K562 (cell line): ENCODE measurements at regions not wholly inside any gene's neighbourhood (a gene's known extent, or its start where the extent isn't known, plus 50 kb on each side); places are given as distances from the start of the nearest gene placed in this dataset.

Experiments used
- C11orf30 ChIP-seq: fragments of 450-650 bp; IDR thresholded peaks from 2 replicates; pipeline ENCODE4 v1.6.1; 2016; ENCODE audit warnings: low read depth, mild to moderate bottlenecking
- HSF4 ChIP-seq: fragments of 250-450 bp; sonication (Bioruptor Pico); IDR thresholded peaks from 2 replicates; pipeline ENCODE4 v2.1.2; 2022; ENCODE audit warnings: mild to moderate bottlenecking, moderate library complexity, borderline replicate concordance
- KDM4B ChIP-seq, 2 experiments: fragments of 450-650 bp in 1 of 2; sonication (generic) in 1 of 2; IDR thresholded peaks; 2 replicates each; pipeline ENCODE4 v1.6.1; 2016 to 2017; ENCODE audit warnings: borderline replicate concordance in 2 of 2, antibody characterized with exemption in 1 of 2, low read depth in 1 of 2, mild to moderate bottlenecking in 1 of 2
- KDM5B ChIP-seq: fragments of 200-600 bp; sonication (generic); IDR thresholded peaks from 2 replicates; pipeline ENCODE4 v1.6.1; 2012; ENCODE audit warnings: low read depth, mild to moderate bottlenecking, moderate library complexity, low read length, control low read depth, inconsistent platforms; ENCODE audit not compliant: insufficient replicate concordance
- L3MBTL2 ChIP-seq: fragments of 450-650 bp; IDR thresholded peaks from 2 replicates; pipeline ENCODE4 v1.6.1; 2016; ENCODE audit warnings: mild to moderate bottlenecking, moderate library complexity
- NCOA1 ChIP-seq: fragments of 450-650 bp; IDR thresholded peaks from 2 replicates; pipeline ENCODE4 v1.6.1; 2016; ENCODE audit warnings: low read depth
- NR2C1 ChIP-seq, 2 experiments: fragments of 450-650 bp; IDR thresholded peaks; 2 replicates each; pipeline ENCODE4 v1.6.1; 2017; ENCODE audit warnings: mild to moderate bottlenecking in 2 of 2, antibody characterized with exemption in 1 of 2, inconsistent platforms in 1 of 2, missing compliant biosample characterization in 1 of 2, missing genetic modification characterization in 1 of 2
- NR3C1 ChIP-seq: sonication (generic); formaldehyde crosslinking; IDR thresholded peaks from 2 replicates; pipeline ENCODE4 v1.8.1; 2022; ENCODE audit warnings: missing genetic modification reagents
- RNF2 ChIP-seq: sonication (generic); IDR thresholded peaks from 2 replicates; pipeline ENCODE4 v1.6.1; 2016
- ZNF316 ChIP-seq: fragments of 450-650 bp; IDR thresholded peaks from 2 replicates; pipeline ENCODE4 v1.6.1; 2016
- ZNF778 ChIP-seq: fragments of 450-650 bp; formaldehyde crosslinking; IDR thresholded peaks from 2 replicates; pipeline ENCODE4 v1.4.0; 2020; ENCODE audit warnings: mild to moderate bottlenecking, moderate library complexity
- TF ChIP-seq, protein P1 (sequence below): sonication (generic); formaldehyde crosslinking; IDR thresholded peaks from 2 replicates; pipeline ENCODE4 v1.8.0; 2022; ENCODE audit warnings: mild to moderate bottlenecking, missing genetic modification reagents, borderline replicate concordance
- TF ChIP-seq, protein P2 (sequence below), 2 experiments: IDR thresholded peaks; 2 replicates each; pipeline ENCODE4 v1.6.1; 2012; ENCODE audit warnings: improper control_type of control experiment in 2 of 2, low read depth in 2 of 2, low read length in 2 of 2, borderline replicate concordance in 1 of 2
- TF ChIP-seq, protein P3 (sequence below): fragments of 450-650 bp; IDR thresholded peaks from 2 replicates; pipeline ENCODE4 v1.6.1; 2016; ENCODE audit warnings: low read depth

DNA sequence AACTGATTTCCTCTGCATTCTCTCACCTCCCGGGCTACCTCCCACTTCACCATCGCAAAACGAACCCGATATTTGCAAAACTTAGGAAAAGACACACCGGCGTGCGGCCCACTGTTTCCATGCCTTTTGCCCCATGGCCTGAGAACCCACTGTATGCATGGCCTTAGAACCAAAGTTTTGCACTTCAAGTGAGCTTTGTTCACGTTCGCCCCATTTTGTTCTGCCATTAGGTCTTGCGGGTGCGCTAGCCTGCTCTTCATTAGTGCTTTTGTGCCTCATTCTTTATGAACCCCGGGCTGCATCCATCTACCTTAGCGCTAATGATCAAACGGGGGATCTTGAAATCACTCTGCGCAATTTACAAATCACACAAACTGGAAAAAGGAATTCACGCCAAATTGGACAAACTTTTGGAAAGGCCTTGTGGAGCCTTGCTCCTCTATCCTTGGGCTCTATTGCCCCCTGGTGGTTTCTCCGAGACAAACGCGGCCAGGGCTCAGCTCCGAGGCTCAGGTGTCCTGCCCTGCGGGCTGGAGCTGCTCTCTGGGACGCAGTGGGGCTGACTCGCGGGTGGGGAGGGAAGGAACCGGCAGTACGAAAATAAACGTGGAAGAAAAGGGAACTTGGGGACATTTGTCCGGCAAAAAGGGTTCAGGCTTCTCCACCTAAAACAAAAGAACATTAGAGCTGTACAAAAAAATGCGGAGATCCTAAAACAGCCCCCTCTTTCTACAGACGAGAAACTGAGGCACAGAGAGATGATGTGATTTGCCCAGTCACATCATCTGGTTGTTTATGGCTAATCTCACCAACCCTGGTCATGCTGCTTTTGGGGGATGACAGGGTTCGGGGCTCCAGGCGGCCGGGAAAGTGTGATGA, 300.4 kb upstream of the NFE2L3 start (continued):
- TF ChIP-seq, protein P1, sequence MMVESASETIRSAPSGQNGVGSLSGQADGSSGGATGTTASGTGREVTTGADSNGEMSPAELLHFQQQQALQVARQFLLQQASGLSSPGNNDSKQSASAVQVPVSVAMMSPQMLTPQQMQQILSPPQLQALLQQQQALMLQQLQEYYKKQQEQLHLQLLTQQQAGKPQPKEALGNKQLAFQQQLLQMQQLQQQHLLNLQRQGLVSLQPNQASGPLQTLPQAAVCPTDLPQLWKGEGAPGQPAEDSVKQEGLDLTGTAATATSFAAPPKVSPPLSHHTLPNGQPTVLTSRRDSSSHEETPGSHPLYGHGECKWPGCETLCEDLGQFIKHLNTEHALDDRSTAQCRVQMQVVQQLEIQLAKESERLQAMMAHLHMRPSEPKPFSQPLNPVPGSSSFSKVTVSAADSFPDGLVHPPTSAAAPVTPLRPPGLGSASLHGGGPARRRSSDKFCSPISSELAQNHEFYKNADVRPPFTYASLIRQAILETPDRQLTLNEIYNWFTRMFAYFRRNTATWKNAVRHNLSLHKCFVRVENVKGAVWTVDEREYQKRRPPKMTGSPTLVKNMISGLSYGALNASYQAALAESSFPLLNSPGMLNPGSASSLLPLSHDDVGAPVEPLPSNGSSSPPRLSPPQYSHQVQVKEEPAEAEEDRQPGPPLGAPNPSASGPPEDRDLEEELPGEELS (CRISPR knock-in tag), result no peak
- TF ChIP-seq, protein P2, sequence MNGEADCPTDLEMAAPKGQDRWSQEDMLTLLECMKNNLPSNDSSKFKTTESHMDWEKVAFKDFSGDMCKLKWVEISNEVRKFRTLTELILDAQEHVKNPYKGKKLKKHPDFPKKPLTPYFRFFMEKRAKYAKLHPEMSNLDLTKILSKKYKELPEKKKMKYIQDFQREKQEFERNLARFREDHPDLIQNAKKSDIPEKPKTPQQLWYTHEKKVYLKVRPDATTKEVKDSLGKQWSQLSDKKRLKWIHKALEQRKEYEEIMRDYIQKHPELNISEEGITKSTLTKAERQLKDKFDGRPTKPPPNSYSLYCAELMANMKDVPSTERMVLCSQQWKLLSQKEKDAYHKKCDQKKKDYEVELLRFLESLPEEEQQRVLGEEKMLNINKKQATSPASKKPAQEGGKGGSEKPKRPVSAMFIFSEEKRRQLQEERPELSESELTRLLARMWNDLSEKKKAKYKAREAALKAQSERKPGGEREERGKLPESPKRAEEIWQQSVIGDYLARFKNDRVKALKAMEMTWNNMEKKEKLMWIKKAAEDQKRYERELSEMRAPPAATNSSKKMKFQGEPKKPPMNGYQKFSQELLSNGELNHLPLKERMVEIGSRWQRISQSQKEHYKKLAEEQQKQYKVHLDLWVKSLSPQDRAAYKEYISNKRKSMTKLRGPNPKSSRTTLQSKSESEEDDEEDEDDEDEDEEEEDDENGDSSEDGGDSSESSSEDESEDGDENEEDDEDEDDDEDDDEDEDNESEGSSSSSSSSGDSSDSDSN (IDR thresholded peaks at IDR 0.05; ENCODE audit: borderline replicate concordance in 1 of 2, low read depth in 2 of 2, low read length in 2 of 2), result 0 out of 4 replicates have a peak, but pooled peaks of 1 of the 2 experiments have one; percentile 69
- TF ChIP-seq, protein P3, sequence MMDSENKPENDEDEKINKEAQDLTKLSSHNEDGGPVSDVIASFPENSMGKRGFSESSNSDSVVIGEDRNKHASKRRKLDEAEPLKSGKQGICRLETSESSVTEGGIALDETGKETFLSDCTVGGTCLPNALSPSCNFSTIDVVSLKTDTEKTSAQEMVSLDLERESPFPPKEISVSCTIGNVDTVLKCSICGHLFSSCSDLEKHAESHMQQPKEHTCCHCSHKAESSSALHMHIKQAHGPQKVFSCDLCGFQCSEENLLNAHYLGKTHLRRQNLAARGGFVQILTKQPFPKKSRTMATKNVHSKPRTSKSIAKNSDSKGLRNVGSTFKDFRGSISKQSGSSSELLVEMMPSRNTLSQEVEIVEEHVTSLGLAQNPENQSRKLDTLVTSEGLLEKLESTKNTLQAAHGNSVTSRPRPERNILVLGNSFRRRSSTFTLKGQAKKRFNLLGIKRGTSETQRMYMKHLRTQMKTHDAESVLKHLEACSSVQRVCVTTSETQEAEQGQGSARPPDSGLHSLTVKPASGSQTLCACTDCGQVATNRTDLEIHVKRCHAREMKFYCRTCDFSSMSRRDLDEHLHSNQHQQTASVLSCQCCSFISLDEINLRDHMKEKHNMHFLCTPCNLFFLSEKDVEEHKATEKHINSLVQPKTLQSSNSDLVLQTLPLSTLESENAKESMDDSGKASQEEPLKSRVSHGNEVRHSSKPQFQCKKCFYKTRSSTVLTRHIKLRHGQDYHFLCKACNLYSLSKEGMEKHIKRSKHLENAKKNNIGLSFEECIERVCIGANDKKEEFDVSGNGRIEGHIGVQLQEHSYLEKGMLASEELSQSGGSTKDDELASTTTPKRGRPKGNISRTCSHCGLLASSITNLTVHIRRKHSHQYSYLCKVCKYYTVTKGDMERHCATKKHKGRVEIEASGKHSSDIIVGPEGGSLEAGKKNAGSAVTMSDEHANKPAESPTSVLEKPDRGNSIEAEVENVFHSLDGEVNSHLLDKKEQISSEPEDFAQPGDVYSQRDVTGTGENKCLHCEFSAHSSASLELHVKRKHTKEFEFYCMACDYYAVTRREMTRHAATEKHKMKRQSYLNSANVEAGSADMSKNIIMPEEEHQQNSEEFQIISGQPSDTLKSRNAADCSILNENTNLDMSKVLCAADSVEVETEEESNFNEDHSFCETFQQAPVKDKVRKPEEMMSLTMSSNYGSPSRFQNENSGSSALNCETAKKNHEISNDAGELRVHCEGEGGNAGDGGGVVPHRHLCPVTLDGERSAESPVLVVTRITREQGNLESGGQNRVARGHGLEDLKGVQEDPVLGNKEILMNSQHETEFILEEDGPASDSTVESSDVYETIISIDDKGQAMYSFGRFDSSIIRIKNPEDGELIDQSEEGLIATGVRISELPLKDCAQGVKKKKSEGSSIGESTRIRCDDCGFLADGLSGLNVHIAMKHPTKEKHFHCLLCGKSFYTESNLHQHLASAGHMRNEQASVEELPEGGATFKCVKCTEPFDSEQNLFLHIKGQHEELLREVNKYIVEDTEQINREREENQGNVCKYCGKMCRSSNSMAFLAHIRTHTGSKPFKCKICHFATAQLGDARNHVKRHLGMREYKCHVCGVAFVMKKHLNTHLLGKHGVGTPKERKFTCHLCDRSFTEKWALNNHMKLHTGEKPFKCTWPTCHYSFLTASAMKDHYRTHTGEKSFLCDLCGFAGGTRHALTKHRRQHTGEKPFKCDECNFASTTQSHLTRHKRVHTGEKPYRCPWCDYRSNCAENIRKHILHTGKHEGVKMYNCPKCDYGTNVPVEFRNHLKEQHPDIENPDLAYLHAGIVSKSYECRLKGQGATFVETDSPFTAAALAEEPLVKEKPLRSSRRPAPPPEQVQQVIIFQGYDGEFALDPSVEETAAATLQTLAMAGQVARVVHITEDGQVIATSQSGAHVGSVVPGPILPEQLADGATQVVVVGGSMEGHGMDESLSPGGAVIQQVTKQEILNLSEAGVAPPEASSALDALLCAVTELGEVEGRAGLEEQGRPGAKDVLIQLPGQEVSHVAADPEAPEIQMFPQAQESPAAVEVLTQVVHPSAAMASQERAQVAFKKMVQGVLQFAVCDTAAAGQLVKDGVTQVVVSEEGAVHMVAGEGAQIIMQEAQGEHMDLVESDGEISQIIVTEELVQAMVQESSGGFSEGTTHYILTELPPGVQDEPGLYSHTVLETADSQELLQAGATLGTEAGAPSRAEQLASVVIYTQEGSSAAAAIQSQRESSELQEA, result no peak
- TF ChIP-seq ZNF316, result no peak
- no peak for TF ChIP-seq ZNF778
- TF ChIP-seq NCOA1, result no peak
- no peak for TF ChIP-seq NR2C1 (IDR thresholded peaks at IDR 0.05)
- no peak for TF ChIP-seq NR2C1 (tag; IDR thresholded peaks at IDR 0.05)
- no peak for TF ChIP-seq C11orf30
- no peak for TF ChIP-seq RNF2
- TF ChIP-seq NR3C1 (CRISPR knock-in tag), result no peak
- TF ChIP-seq HSF4 (CRISPR knock-in tag), result no peak
- no peak for TF ChIP-seq KDM5B
- 0 out of 4 replicates have a peak, but pooled peaks of 1 of the 2 experiments have one; percentile 42 for TF ChIP-seq KDM4B (IDR thresholded peaks at IDR 0.05; ENCODE audit: borderline replicate concordance in 2 of 2, low read depth in 1 of 2)
- TF ChIP-seq L3MBTL2, result no peak
